Activated naive CD8-positive, alpha-beta T cell treated with anti-CD3 and anti-CD28 coated beads for 36 hours (primary cell): ENCODE measurements at regions not wholly inside any gene's neighbourhood (a gene's known extent, or its start where the extent isn't known, plus 50 kb on each side); places are given as distances from the start of the nearest gene placed in this dataset.
"Not testable (repeated sequence)": the region's sequence is repeated elsewhere in the genome, so short reads cannot be mapped to it uniquely, and the experiment has no call there.

Experiments
- DNase-seq: peaks from one replicate; pipeline ENCODE4 v3.0.0; 2021
- H3K27ac Mint-ChIP-seq: one replicate; pipeline ENCODE4 v1.8.0; 2022; ENCODE audit warnings: mild to moderate bottlenecking, moderate library complexity, mixed read lengths
- H3K27me3 Mint-ChIP-seq: one replicate; pipeline ENCODE4 v1.8.0; 2022; ENCODE audit warnings: mild to moderate bottlenecking, mixed read lengths
- H3K36me3 Mint-ChIP-seq: one replicate; pipeline ENCODE4 v1.8.0; 2021; ENCODE audit warnings: mild to moderate bottlenecking, mixed read lengths
- H3K4me1 Mint-ChIP-seq: one replicate; pipeline ENCODE4 v1.8.0; 2021; ENCODE audit warnings: mixed read lengths
- H3K4me3 Mint-ChIP-seq: one replicate; pipeline ENCODE4 v1.8.0; 2022; ENCODE audit warnings: mild to moderate bottlenecking, moderate library complexity, mixed read lengths
- H3K9me3 Mint-ChIP-seq: one replicate; pipeline ENCODE4 v1.8.0; 2022; ENCODE audit warnings: mixed read lengths

GRCh38 chr6:834866-835265 is 141.9 kb upstream of the EXOC2 start:
- Mint-ChIP-seq H3K4me1 (peaks cover 9% of the 10 kb centered on the region), H3K27me3 (peaks cover 13% of the 10 kb centered on the region), H3K27ac (no peak overlapping the region), H3K9me3 (peaks cover 11% of the 10 kb centered on the region), H3K36me3 (peaks cover 2% of the 10 kb centered on the region), H3K4me3 (no peak overlapping the region)
- DNase-seq = no peak

DNA sequence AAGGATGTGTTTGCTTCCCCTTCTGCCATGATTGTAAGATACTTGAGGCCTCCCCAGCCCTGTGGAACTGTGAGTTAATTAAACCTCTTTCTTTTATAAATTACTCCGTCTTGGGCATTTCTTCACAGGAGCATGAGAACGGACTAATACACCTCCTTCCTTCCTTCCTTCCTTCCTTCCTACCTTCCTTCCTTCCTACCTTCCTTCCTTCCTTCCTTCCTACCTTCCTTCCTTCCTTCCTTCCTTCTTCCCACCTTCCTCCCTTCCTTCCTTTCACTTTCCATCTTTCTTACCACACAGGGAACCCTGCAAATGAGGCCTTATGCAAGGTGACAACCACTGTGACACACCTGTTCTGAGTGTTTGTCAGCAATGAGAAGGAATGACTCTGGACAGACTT is 141.3 kb upstream of the EXOC2 start:
- Mint-ChIP-seq H3K27ac (no peak overlapping the region), H3K27me3 (peaks cover 12% of the 10 kb centered on the region), H3K4me3 (no peak overlapping the region), H3K4me1 (peaks cover 9% of the 10 kb centered on the region), H3K9me3 (peaks cover 11% of the 10 kb centered on the region), H3K36me3 (peaks cover 2% of the 10 kb centered on the region)
- DNase-seq = no peak

GRCh38 chr6:832804-833203 is 139.9 kb upstream of the EXOC2 start:
- H3K4me3 Mint-ChIP-seq, H3K27ac Mint-ChIP-seq, H3K36me3 Mint-ChIP-seq, H3K4me1 Mint-ChIP-seq, DNase-seq: not testable (repeated sequence)
- Mint-ChIP-seq H3K9me3 (peaks cover 15% of the 10 kb centered on the region), H3K27me3 (peaks cover 11% of the 10 kb centered on the region)

DNA sequence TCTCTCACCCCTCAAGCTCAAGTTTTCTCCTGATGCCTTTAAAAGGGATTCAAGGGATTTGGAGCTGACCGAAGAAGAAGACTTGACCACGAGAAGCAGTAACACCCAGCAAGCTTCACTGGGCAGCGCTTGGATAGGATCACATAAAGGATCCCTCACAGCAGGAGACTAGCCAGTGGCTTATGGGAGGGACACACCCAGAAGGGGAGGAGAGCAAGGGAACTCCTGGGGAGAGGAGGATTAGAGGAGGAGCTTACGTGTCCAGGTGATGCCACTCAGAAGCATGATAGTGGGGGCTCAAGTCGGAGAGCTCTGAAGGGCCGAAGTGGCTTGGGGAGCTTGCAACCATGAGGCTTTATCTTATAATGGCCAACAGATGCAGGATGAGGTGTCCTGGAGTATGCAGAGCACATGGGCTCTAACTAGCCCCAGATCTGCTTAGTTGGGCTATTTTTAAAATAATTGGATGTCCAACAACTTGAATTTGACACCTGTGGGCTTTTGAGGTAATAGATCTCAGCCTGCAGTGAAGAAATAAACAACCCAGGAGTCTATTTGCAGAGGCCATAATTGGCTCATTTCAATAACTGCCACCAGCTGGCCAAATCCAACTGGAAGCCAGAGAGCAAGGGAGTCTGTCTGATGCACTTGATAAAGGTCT is 137.9 kb upstream of the EXOC2 start:
- Mint-ChIP-seq H3K27me3 (peaks cover 23% of the 10 kb centered on the region), H3K36me3 (peaks cover 11% of the 10 kb centered on the region), H3K4me3 (no peak overlapping the region), H3K4me1 (peaks cover 5% of the 10 kb centered on the region), H3K9me3 (peaks cover 23% of the 10 kb centered on the region), H3K27ac (no peak overlapping the region)
- DNase-seq = no peak

DNA sequence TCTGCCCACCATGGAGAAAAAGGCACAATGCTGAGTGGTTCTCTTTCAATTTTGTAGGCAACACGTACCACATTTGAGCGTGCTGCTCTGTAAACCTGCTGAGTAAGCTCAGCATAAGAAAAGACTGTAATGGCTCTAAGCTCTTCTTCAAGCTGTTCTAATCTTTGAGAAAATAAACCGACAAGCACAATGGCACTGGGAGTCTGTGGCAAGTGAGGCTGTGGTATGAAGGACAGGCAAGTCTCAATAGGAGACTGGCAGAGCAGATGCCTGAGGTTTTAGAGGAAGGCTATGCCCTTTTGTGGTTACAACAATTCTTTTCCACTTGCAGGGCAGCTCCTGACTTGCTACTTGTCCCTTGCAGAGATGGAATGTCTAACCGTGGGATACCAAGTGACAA is 136.7 kb upstream of the EXOC2 start:
- Mint-ChIP-seq H3K4me1 (no peaks in the 10 kb centered on the region), H3K27me3 (peaks cover 29% of the 10 kb centered on the region), H3K4me3 (no peak overlapping the region), H3K9me3 (peaks cover 23% of the 10 kb centered on the region), H3K27ac (no peak overlapping the region), H3K36me3 (peaks cover 12% of the 10 kb centered on the region)
- no peak for DNase-seq

DNA sequence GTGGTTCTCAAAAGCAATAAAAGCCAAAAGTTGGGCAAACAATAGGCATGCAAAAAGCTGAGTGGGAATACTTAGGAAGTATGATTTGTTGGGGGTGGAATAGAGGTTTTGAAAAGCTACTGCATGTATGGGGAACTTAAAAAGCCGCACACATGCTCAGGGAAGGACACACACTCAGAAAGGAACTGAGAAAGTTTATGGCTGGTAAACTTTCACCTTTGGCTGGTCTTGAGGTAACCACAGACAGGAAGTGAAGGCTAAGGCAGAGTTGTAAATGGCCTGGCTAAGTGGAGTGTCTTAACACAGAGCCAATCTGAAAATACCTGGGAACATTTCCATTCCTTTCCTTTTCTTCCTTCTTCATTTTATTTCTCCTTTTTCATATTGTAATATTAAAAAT is 134.5 kb upstream of the EXOC2 start:
- Mint-ChIP-seq H3K36me3 (peaks cover 12% of the 10 kb centered on the region), H3K9me3 (peaks cover 17% of the 10 kb centered on the region)
- DNase-seq = no peak

DNA sequence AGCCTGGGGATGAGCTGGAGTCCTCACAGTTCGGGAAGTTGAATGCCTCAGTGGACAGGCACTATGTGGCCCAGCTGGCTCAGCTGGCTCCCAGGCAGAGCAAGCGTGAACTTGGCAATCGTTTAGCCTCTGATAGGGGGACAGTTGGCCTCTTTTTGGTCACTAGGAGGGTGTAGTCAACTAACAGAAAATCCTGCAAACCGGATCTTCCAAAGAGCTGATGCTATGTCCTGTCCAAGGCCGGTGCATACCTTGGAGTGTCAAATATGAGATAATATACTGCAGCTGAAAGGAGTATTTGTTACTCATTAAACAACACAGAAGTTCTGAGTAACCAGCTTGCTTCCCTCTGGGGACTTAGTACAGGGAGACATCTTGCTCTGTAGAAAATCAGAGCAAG is 126.2 kb upstream of the EXOC2 start:
- no peak for DNase-seq
- no peak overlapping the region for H3K27ac Mint-ChIP-seq
- peaks cover 16% of the 10 kb centered on the region for H3K27me3 Mint-ChIP-seq
- H3K36me3 Mint-ChIP-seq = no peaks in the 10 kb centered on the region
- H3K9me3 Mint-ChIP-seq = peaks cover 1% of the 10 kb centered on the region
- H3K4me3 Mint-ChIP-seq = no peak overlapping the region
- peaks cover 37% of the 10 kb centered on the region for H3K4me1 Mint-ChIP-seq

More for the DNA sequence above, 134.5 kb upstream of the EXOC2 start:
- H3K27ac Mint-ChIP-seq = no peak overlapping the region
- H3K4me1 Mint-ChIP-seq = no peaks in the 10 kb centered on the region
- peaks cover 32% of the 10 kb centered on the region for H3K27me3 Mint-ChIP-seq
- no peak overlapping the region for H3K4me3 Mint-ChIP-seq

DNA sequence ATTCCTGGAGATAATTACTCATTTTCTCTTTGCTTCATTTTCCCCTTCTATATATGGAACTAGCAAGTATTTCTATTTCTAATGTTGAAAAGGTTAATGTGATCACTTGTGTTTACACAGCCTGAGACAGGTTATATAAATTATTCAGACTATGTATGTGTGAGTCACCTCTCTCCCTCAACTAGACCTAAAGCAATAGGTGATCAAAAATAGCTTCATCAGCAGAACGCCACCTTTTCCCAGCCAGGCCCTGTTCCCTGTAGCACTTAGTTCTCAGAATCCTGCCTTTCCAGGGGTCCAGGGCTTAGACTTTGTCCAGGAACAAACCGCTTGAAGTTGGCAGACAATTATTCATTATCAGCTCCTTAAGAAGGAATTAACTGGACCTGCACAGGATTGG is 125.3 kb upstream of the EXOC2 start:
- no peak overlapping the region for H3K27ac Mint-ChIP-seq
- no peaks in the 10 kb centered on the region for H3K36me3 Mint-ChIP-seq
- DNase-seq = no peak
- peaks cover 1% of the 10 kb centered on the region for H3K9me3 Mint-ChIP-seq
- peaks cover 37% of the 10 kb centered on the region for H3K4me1 Mint-ChIP-seq
- no peak overlapping the region for H3K4me3 Mint-ChIP-seq
- peaks cover 16% of the 10 kb centered on the region for H3K27me3 Mint-ChIP-seq

DNA sequence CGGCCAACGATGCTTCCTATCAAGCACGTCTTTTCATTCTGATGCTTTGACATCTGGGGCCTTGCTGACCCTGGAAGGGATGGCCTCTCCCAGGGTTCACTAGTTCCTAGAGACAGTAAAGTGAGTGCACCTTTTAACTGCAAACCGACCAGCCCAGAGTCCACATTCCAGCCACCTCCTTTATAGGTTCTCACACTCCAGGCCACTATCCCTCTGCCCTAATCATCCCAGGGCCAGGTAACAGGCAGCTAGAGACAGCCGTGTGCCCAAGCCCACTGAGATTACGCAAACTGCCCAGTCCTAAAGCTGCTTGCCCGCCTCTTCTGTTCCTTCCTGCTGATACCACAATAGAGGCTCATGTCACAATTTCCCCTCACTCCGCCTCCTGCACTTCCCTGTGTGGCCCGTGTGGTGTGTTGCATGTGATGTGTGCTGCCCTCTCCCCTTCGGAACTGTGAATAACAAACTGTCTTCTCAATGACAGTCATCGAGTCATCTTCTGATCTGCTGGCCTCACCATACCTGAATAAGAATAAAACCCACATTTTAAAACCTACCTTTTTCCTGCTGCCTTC is 123.7 kb upstream of the EXOC2 start:
- Mint-ChIP-seq H3K27me3 (peaks cover 8% of the 10 kb centered on the region), H3K27ac (peak overlapping the region; percentile 39), H3K4me1 (peaks cover 37% of the 10 kb centered on the region), H3K9me3 (peaks cover 1% of the 10 kb centered on the region), H3K36me3 (no peaks in the 10 kb centered on the region), H3K4me3 (no peak overlapping the region)
- peak; percentile 64 for DNase-seq

GRCh38 chr6:815348-815738 is 122.4 kb upstream of the EXOC2 start:
- no peak overlapping the region for H3K27ac Mint-ChIP-seq
- peaks cover 37% of the 10 kb centered on the region for H3K4me1 Mint-ChIP-seq
- DNase-seq = no peak
- H3K27me3 Mint-ChIP-seq = peaks cover 4% of the 10 kb centered on the region
- H3K4me3 Mint-ChIP-seq = no peak overlapping the region
- peaks cover 1% of the 10 kb centered on the region for H3K9me3 Mint-ChIP-seq
- H3K36me3 Mint-ChIP-seq = no peaks in the 10 kb centered on the region

DNA sequence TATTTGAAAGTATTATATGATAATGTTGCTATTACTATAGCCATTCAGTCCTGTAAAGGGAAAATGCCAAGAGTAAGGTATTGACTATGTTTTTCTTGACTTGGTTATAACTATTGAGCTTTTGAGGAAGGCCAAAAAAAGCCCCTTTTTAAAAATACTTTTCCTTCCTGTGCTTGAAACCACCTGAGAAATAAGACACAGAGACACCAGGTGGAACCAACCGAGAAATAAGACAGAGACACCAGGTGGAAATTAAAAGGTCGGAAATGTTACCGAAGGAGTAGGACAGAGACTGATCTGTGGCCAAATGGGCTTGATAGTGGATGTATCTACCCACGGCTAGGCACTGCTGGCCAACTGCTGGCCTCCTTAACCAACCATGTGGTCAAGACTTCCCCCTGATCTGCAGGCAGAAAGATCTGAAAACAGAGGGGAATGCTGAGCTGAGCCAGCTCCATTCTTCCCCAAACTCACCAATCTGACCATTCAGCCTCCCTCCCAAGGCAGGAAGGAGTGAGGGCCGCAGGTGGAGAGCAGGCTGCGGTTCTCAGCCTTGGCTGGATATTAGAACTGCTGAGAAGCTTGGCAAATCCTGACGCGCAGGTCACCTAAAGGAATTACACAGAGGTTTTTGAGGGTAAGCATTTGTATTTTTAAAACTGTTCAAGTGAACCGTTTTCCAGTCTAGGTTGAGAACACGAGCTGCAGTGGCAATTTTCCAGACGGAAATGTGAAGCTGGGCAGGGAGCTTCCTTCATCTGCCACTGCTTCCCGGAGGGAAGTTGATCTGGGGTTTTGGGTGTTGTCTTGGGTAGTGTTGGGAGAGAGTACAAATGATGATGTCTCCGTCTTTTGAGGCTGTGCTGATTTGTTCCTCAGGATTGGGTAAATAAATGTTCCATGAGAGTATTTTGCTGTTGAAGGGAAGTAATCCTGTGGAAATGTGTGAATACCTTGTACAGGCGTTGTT is 121.7 kb upstream of the EXOC2 start:
- Mint-ChIP-seq H3K9me3 (peaks cover 1% of the 10 kb centered on the region), H3K27me3 (peaks cover 4% of the 10 kb centered on the region), H3K4me1 (peaks cover 37% of the 10 kb centered on the region), H3K4me3 (no peak overlapping the region), H3K27ac (no peak overlapping the region), H3K36me3 (no peaks in the 10 kb centered on the region)
- no peak for DNase-seq

GRCh38 chr6:811831-812230 is 118.9 kb upstream of the EXOC2 start:
- no peaks in the 10 kb centered on the region for H3K36me3 Mint-ChIP-seq
- H3K4me3 Mint-ChIP-seq = no peak overlapping the region
- no peak for DNase-seq
- peaks cover 17% of the 10 kb centered on the region for H3K4me1 Mint-ChIP-seq
- no peak overlapping the region for H3K27ac Mint-ChIP-seq
- H3K9me3 Mint-ChIP-seq = no peaks in the 10 kb centered on the region
- H3K27me3 Mint-ChIP-seq = peaks cover 4% of the 10 kb centered on the region

DNA sequence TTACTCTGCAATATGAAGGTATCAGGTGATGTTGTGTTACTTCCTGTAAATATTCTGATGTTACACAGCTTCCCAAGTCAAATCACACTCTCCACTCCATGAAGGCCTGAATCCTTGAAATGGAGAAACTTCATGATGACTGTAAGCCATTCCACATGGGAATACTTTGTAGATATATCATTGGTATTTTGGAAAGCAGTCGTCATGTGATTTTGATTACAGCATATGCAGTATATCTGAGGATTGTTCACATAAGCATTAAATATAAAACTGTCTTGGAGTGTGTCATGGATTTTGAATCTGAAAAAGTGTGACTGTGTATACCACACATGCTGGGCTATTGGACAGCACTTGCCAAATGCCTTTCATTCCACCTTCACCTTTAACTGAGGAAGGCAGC is 118.3 kb upstream of the EXOC2 start:
- H3K4me1 Mint-ChIP-seq = peaks cover 11% of the 10 kb centered on the region
- peaks cover 4% of the 10 kb centered on the region for H3K27me3 Mint-ChIP-seq
- DNase-seq = no peak
- no peak overlapping the region for H3K4me3 Mint-ChIP-seq
- H3K9me3 Mint-ChIP-seq = no peaks in the 10 kb centered on the region
- H3K27ac Mint-ChIP-seq = no peak overlapping the region
- H3K36me3 Mint-ChIP-seq = no peaks in the 10 kb centered on the region

- no peaks in the 10 kb centered on the region for H3K4me1 Mint-ChIP-seq
- no peaks in the 10 kb centered on the region for H3K36me3 Mint-ChIP-seq
- DNase-seq = no peak
- H3K27ac Mint-ChIP-seq = no peak overlapping the region
- no peak overlapping the region for H3K4me3 Mint-ChIP-seq
- no peaks in the 10 kb centered on the region for H3K9me3 Mint-ChIP-seq
- peaks cover 11% of the 10 kb centered on the region for H3K27me3 Mint-ChIP-seq
Measured at GRCh38 chr6:804771-805170, 111.8 kb upstream of the EXOC2 start.

- H3K4me1 Mint-ChIP-seq = no peaks in the 10 kb centered on the region
- DNase-seq = no peak
- no peak overlapping the region for H3K27ac Mint-ChIP-seq
- no peak overlapping the region for H3K4me3 Mint-ChIP-seq
- peaks cover 14% of the 10 kb centered on the region for H3K27me3 Mint-ChIP-seq
- H3K36me3 Mint-ChIP-seq = no peaks in the 10 kb centered on the region
- H3K9me3 Mint-ChIP-seq = no peaks in the 10 kb centered on the region
Measured at GRCh38 chr6:804317-804716, 111.4 kb upstream of the EXOC2 start.
